Heart left ventricle (tissue), 16 donors: ENCODE measurements at regions not wholly inside any gene's neighbourhood (a gene's known extent, or its start where the extent isn't known, plus 50 kb on each side); places are given as distances from the start of the nearest gene placed in this dataset.
A peak's percentile ranks its signal among the peaks of the same experiment; 100 is the strongest.

Experiments
- ATAC-seq, 4 donors: fragments of 200-7000 bp; cut with Tn5 transposase; one replicate each; pipeline ENCODE4 v1.9.1; 2020 to 2022; ENCODE audit warnings: moderate library complexity in 4 of 4, mild to moderate bottlenecking in 3 of 4, moderate number of reproducible peaks in 1 of 4
- DNase-seq, 5 donors: peaks; one replicate each; pipeline ENCODE4 v3.0.0-alpha.2; 2020
- H3K27ac ChIP-seq, 12 donors: fragments of 200-600 bp; sonication (generic) in 4 of 12; one replicate each; pipeline versions ENCODE4 v1.5.0 to v1.8.0; 2016 to 2022; ENCODE audit warnings: mild to moderate bottlenecking in 2 of 12
- H3K27me3 ChIP-seq, 9 donors: fragments of 200-600 bp; sonication (generic) in 2 of 9; one replicate each; pipeline versions ENCODE4 v1.5.1 to v1.8.0; 2016 to 2022; ENCODE audit warnings: mild to moderate bottlenecking in 3 of 9
- H3K36me3 ChIP-seq, 9 donors: fragments of 200-600 bp; sonication (generic) in 2 of 9; one replicate each; pipeline versions ENCODE4 v1.5.0 to v1.8.0; 2018 to 2022; ENCODE audit warnings: mild to moderate bottlenecking in 2 of 9
- H3K4me1 ChIP-seq, 12 donors: fragments of 200-600 bp; sonication (generic) in 4 of 12; one replicate each; pipeline versions ENCODE4 v1.5.0 to v1.8.0; 2016 to 2022; ENCODE audit warnings: mild to moderate bottlenecking in 3 of 12
- H3K4me3 ChIP-seq, 12 donors: fragments of 200-600 bp; sonication (generic) in 4 of 12; one replicate each; pipeline versions ENCODE4 v1.5.0 to v1.8.0; 2017 to 2022; ENCODE audit warnings: mild to moderate bottlenecking in 9 of 12, moderate library complexity in 4 of 12
- H3K9me3 ChIP-seq, 12 donors: fragments of 200-600 bp; sonication (generic) in 4 of 12; one replicate each; pipeline versions ENCODE4 v1.5.0 to v1.8.0; 2016 to 2022; ENCODE audit warnings: mild to moderate bottlenecking in 1 of 12
- CTCF ChIP-seq, 12 donors: fragments of 200-600 bp; sonication (generic) in 4 of 12; IDR thresholded peaks; one replicate each; pipeline versions ENCODE4 v1.5.0 to v1.8.0; 2018 to 2022; ENCODE audit warnings: antibody characterized with exemption in 12 of 12, mild to moderate bottlenecking in 5 of 12
- POLR2A ChIP-seq, 2 donors: fragments of 450-650 bp; IDR thresholded peaks; one replicate each; pipeline ENCODE4 v1.6.1; 2017; ENCODE audit warnings: antibody characterized with exemption in 2 of 2, mild to moderate bottlenecking in 2 of 2, moderate library complexity in 2 of 2
- WGBS, 4 donors: extraction: QIAGEN DNeasy Blood & Tissue Kit in 2 of 4; methylation state at CpG; one replicate each; pipeline versions ENCODE4 v1.1.5 to v1.1.7; 2013 to 2018; 5-methylcytosine and 5-hydroxymethylcytosine counted together
- intact Hi-C, 10 donors: fragments of 100-400 bp; cut with DNase I; formaldehyde crosslinking; loops; one replicate each; pipeline versions ENCODE4 v1.11.1 to v1.14.2; 2022
- donor health status: ischemic (EF 13 %, LVEDD 7.1; RV severe dilation, severe dysfunction).
- donor health status: healthy with polysubstance abuse.
- donor health status: DM: no; HTN: yes; CAD: no.
- donor health status: DM: no; HTN: no; CAD: no.
- donor health status: ischemic (EF 25% LVEDD 6.9; RV normal size, moderate dysfunction).
- donor health status: ischemic (EF 25% LVEDD 5.7; RV mildly dilated, moderate dysfunction).
- donor health status: healthy.
- donor health status: DM: yes; HTN: yes; CAD: no.
- donor health status: ischemic (EF 35%, LVEDD 5.7; RV mildly dilated, moderate dysfunction).
- donor health status: nonischemic (EF 11% LVEDD 7.7; RV severe dilation, severe dysfunction).
- donor health status: DM: yes; HTN: yes; CAD: no.
- donor health status: PGD.
- donor health status: ischemic (EF 29% LVEDD 5.4; RV normal size, mild dysfunction).
- donor health status: nonischemic (EF 23%, LVEDD 6.1; RV moderate dilation, normal function).

GRCh38 chr4:140239311-140239710 lies 85.3 kb upstream of the MAML3 start:
- no peaks in the 10 kb centered on the region for H3K9me3 ChIP-seq
- DNase-seq, result no peak
- ATAC-seq, result no peak
- intact Hi-C loops, result loop anchor here in 7 of 10 donors (5.0 kb wide), 3 partner anchors 82 to 142 kb away; partner anchors contain the start of gene MAML3 (in 5 of the 7)
- no peaks in the 10 kb centered on the region for H3K27me3 ChIP-seq
- H3K4me3 ChIP-seq, result no peak overlapping the region
- H3K4me1 ChIP-seq, result peaks cover 0 to 53% (median 27%) of the 10 kb centered on the region in 12 donors
- TF ChIP-seq CTCF (IDR thresholded peaks at IDR 0.05), result no peak
- TF ChIP-seq POLR2A (IDR thresholded peaks at IDR 0.05), result no peak
- no peaks in the 10 kb centered on the region for H3K36me3 ChIP-seq
- WGBS, 4 donors, result 84 to 90% (median 86%) methylated on average over 7 of the region's 7 CpGs
- peak overlapping the region in 6 of 12 donors; percentile 83 to 92 (median 88) for H3K27ac ChIP-seq

GRCh38 chr4:140238351-140239056 lies 84.5 kb upstream of the MAML3 start:
- TF ChIP-seq POLR2A (IDR thresholded peaks at IDR 0.05), result no peak
- peaks cover 0 to 47% (median 27%) of the 10 kb centered on the region in 12 donors for H3K4me1 ChIP-seq
- no peaks in the 10 kb centered on the region for H3K9me3 ChIP-seq
- peak; percentile 89 to 95 (median 94) for ATAC-seq
- no peaks in the 10 kb centered on the region for H3K27me3 ChIP-seq
- intact Hi-C loops, result loop anchor here in 7 of 10 donors (5.0 kb wide), 3 partner anchors 81 to 141 kb away; partner anchors contain the start of gene MAML3 (in 5 of the 7)
- 36 to 55% (median 39%) methylated on average over 13 of the region's 13 CpGs for WGBS, 4 donors
- peak; percentile 86 to 97 (median 91) for DNase-seq
- H3K4me3 ChIP-seq, result peak overlapping the region in 8 of 12 donors; percentile 18 to 37 (median 30)
- no peaks in the 10 kb centered on the region for H3K36me3 ChIP-seq
- peak overlapping the region; percentile 6 to 92 (median 86) for H3K27ac ChIP-seq

- Histone ChIP-seq H3K36me3 (no peaks in the 10 kb centered on the region), H3K4me3 (peak overlapping the region in 10 of 12 donors; percentile 9 to 37 (median 30)), H3K27me3 (no peaks in the 10 kb centered on the region), H3K9me3 (no peaks in the 10 kb centered on the region), H3K4me1 (peaks cover 0 to 40% (median 26%) of the 10 kb centered on the region in 12 donors), H3K27ac (peak overlapping the region; percentile 6 to 92 (median 86))
- intact Hi-C loops, result loop anchor here in 7 of 10 donors (5.0 kb wide), 3 partner anchors 80 to 140 kb away; partner anchors contain the start of gene MAML3 (in 5 of the 7)
- 3 to 10% (median 7%) methylated on average over 16 of the region's 16 CpGs for WGBS, 4 donors
- ATAC-seq (peak; percentile 83 to 86 (median 85)), DNase-seq (peak; percentile 66 to 89 (median 83))
- no peak for TF ChIP-seq POLR2A (IDR thresholded peaks at IDR 0.05)
- no peak for TF ChIP-seq CTCF (IDR thresholded peaks at IDR 0.05)
Observed at GRCh38 chr4:140237616-140238350, 83.8 kb upstream of the MAML3 start.

DNA sequence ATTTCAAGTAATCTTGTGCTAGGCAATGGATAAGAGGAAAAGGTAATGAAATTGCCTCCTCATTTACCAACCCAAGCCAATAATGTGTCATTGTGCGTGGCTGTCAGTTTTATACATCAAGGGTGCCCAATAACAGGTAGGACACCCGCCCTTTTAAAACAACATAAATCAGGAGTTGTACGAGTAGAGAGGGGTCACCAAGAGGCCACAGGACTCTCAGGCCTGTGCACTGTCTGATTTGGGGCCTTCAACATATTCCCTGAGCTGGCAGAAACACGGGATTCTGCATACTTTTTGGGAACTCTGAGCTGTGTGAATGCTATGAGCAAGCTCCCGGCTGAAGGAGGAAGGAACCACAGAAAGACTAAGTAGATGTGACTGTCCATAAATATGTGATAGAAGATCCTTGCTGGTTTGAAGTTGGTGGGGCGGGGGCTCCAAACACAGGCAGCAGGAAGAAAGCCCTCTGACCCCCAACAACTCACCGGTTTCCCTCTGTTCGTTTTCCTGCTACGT lies 82.7 kb upstream of the MAML3 start:
- intact Hi-C loops, result loop anchor here in 7 of 10 donors (5.0 kb wide), 3 partner anchors 79 to 139 kb away; partner anchors contain the start of gene MAML3 (in 5 of the 7)
- peak overlapping the region in 2 of 12 donors; percentile 33 to 37 for H3K4me3 ChIP-seq
- TF ChIP-seq CTCF (IDR thresholded peaks at IDR 0.05) (no peak), POLR2A (IDR thresholded peaks at IDR 0.05) (no peak)
- H3K27me3 ChIP-seq, result no peaks in the 10 kb centered on the region
- ATAC-seq, result no peak
- peaks cover 0 to 33% (median 26%) of the 10 kb centered on the region in 12 donors for H3K4me1 ChIP-seq
- H3K36me3 ChIP-seq, result no peaks in the 10 kb centered on the region
- H3K27ac ChIP-seq, result peak overlapping the region in 10 of 12 donors; percentile 79 to 92 (median 86)
- no peak for DNase-seq
- 69 to 78% (median 72%) methylated on average over 9 of the region's 9 CpGs for WGBS, 4 donors
- no peaks in the 10 kb centered on the region for H3K9me3 ChIP-seq
